Mesendoderm (in vitro differentiated cells): ENCODE measurements at regions not wholly inside any gene's neighbourhood (a gene's known extent, or its start where the extent isn't known, plus 50 kb on each side); places are given as distances from the start of the nearest gene placed in this dataset.
"Not testable (repeated sequence)": the region's sequence is repeated elsewhere in the genome, so short reads cannot be mapped to it uniquely, and the experiment has no call there.

Experiments
- DNase-seq: peaks from one replicate; pipeline ENCODE4 v3.0.0; 2013
- H2AK5ac ChIP-seq: 2 replicates; pipeline ENCODE4 v1.6.1; 2013; ENCODE audit warnings: low read length, inconsistent platforms
- H2BK120ac ChIP-seq: 2 replicates; pipeline ENCODE4 v1.6.1; 2013; ENCODE audit warnings: low read depth, mild to moderate bottlenecking, low read length, moderate library complexity, mixed read lengths
- H2BK15ac ChIP-seq: replicated peaks from 2 replicates; pipeline ENCODE4 v1.6.1; 2013; ENCODE audit warnings: low read depth, mild to moderate bottlenecking, moderate library complexity
- H2BK5ac ChIP-seq: 2 replicates; pipeline ENCODE4 v1.6.1; 2013; ENCODE audit warnings: low read length, inconsistent platforms
- H3K18ac ChIP-seq: 2 replicates; pipeline ENCODE4 v1.6.1; 2013; ENCODE audit warnings: mild to moderate bottlenecking, low read length, mixed read lengths
- H3K23ac ChIP-seq: one replicate; pipeline ENCODE4 v1.6.1; 2013; ENCODE audit warnings: low read length
- H3K27ac ChIP-seq: 2 replicates; pipeline ENCODE4 v1.5.1; 2013; ENCODE audit warnings: low read depth, mild to moderate bottlenecking, inconsistent platforms, low read length, moderate library complexity
- H3K27me3 ChIP-seq: 2 replicates; pipeline ENCODE4 v1.6.1; 2013; ENCODE audit warnings: low read length, control low read depth, mild to moderate bottlenecking, inconsistent platforms; ENCODE audit not compliant: insufficient read depth, poor library complexity
- H3K36me3 ChIP-seq: 2 replicates; pipeline ENCODE4 v1.6.1; 2013; ENCODE audit warnings: low read length, inconsistent platforms; ENCODE audit not compliant: control insufficient read depth, insufficient read depth
- H3K4ac ChIP-seq: one replicate; pipeline ENCODE4 v1.6.1; 2013; ENCODE audit warnings: low read depth, mild to moderate bottlenecking, low read length, moderate library complexity
- H3K4me1 ChIP-seq: 2 replicates; pipeline ENCODE4 v1.6.1; 2013; ENCODE audit warnings: low read depth, low read length, inconsistent platforms; ENCODE audit not compliant: control insufficient read depth
- H3K4me2 ChIP-seq: 2 replicates; pipeline ENCODE4 v1.6.1; 2013; ENCODE audit warnings: low read length
- H3K4me3 ChIP-seq: 2 replicates; pipeline ENCODE4 v1.5.1; 2013; ENCODE audit warnings: mild to moderate bottlenecking, low read length
- H3K56ac ChIP-seq: one replicate; pipeline ENCODE4 v1.6.1; 2013; ENCODE audit warnings: low read length
- H3K79me1 ChIP-seq: 2 replicates; pipeline ENCODE4 v1.6.1; 2013; ENCODE audit warnings: low read length, inconsistent platforms
- H3K79me2 ChIP-seq: 2 replicates; pipeline ENCODE4 v1.6.1; 2013; ENCODE audit warnings: mild to moderate bottlenecking, low read length; ENCODE audit not compliant: control insufficient read depth, insufficient read depth
- H3K9ac ChIP-seq: 2 replicates; pipeline ENCODE4 v1.6.1; 2013; ENCODE audit warnings: low read length, inconsistent platforms
- H4K5ac ChIP-seq: one replicate; pipeline ENCODE4 v1.6.1; 2013; ENCODE audit warnings: low read length
- H4K8ac ChIP-seq: one replicate; pipeline ENCODE4 v1.6.1; 2013; ENCODE audit warnings: low read depth, mild to moderate bottlenecking, control low read depth, low read length, moderate library complexity
- WGBS: extraction: QIAGEN DNeasy Blood & Tissue Kit; methylation state at CpG from one replicate; pipeline ENCODE4 v1.1.7; 2013; ENCODE audit warnings: low lambda C conversion rate, missing lambda C conversion rate; ENCODE audit not compliant: insufficient coverage; ENCODE audit errors: extremely low coverage; 5-methylcytosine and 5-hydroxymethylcytosine counted together

- not testable (repeated sequence) for H3K27me3 ChIP-seq, H2BK120ac ChIP-seq, H3K4ac ChIP-seq, H3K4me1 ChIP-seq, H4K5ac ChIP-seq, H2BK5ac ChIP-seq, H3K79me2 ChIP-seq, H3K9ac ChIP-seq, H3K27ac ChIP-seq, H3K23ac ChIP-seq, DNase-seq, H2BK15ac ChIP-seq, H2AK5ac ChIP-seq, H3K4me2 ChIP-seq, H3K79me1 ChIP-seq, H3K36me3 ChIP-seq, H4K8ac ChIP-seq, H3K56ac ChIP-seq, H3K4me3 ChIP-seq, H3K18ac ChIP-seq
- WGBS, result no CpG with 5 or more reads among the region's 16 CpGs
Measured at GRCh38 chr7:140271643-140271968, 94.8 kb upstream of the KDM7A start.

- H4K8ac ChIP-seq, result no peak overlapping the region
- no CpG with 5 or more reads among the region's 6 CpGs for WGBS
Measured at GRCh38 chr7:140269004-140269638, 92.3 kb upstream of the KDM7A start.

DNA sequence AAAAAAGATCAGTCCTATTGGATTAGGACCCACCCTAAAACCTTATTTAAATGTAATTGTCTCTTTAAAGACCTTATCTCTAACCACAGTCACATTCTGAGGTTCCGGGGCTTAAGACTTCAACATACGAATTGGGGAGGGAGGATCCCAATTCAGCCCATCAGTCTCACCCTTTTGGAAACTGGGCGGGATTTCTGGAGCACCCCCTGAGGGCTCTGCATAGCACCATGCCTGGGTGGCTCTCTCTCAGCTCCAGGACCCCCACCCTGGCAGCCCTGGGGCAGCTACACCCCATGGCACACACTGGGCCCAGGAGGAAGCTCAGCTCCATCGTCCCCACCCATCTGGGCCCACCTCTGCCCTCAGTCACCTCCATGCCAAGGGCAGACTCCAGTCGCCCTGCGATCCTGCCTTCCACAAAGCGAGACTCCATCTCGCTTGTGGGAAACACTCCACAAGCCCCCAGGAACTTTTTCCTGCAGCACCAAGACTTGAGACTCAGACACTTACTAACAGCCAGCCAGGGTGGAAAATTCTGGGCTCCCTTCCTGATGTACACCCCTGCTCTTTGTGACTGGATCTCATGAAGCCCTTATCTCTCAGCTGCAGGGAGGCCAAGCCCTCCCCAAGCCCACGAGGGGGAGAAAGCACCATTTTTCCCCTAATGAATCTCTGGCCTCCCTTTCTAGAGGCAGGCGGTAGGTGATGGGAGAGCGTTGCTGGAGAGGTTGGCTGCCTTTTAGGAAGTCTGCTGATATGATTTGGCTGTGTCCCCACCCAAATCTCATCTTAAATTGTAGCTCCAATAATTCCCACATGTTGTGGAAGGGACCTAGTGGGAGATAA lies 90.8 kb upstream of the KDM7A start:
- Histone ChIP-seq H2BK15ac (no peak overlapping the region), H3K4me2 (no peak overlapping the region), H2BK5ac (peak overlapping the region; percentile 55), H3K9ac (no peak overlapping the region), H3K79me1 (no peaks in the 10 kb centered on the region), H3K18ac (no peak overlapping the region), H3K4ac (no peak overlapping the region), H4K5ac (no peak overlapping the region), H3K23ac (no peak overlapping the region), H3K56ac (peak overlapping the region; percentile 25), H3K27ac (no peak overlapping the region), H3K79me2 (no peaks in the 10 kb centered on the region), H4K8ac (no peak overlapping the region), H2AK5ac (peak overlapping the region; percentile 78), H3K36me3 (no peaks in the 10 kb centered on the region), H3K4me1 (peaks cover 2% of the 10 kb centered on the region), H3K4me3 (no peak overlapping the region), H3K27me3 (no peaks in the 10 kb centered on the region), H2BK120ac (no peak overlapping the region)
- WGBS, result no CpG with 5 or more reads among the region's 11 CpGs
- no peak for DNase-seq

More at GRCh38 chr7:140269004-140269638, 92.3 kb upstream of the KDM7A start:
- H3K4ac ChIP-seq, result no peak overlapping the region
- H3K4me1 ChIP-seq, result peaks cover 2% of the 10 kb centered on the region
- H3K56ac ChIP-seq, result no peak overlapping the region
- no peaks in the 10 kb centered on the region for H3K36me3 ChIP-seq
- H3K4me2 ChIP-seq, result no peak overlapping the region
- H2AK5ac ChIP-seq, result no peak overlapping the region
- H2BK15ac ChIP-seq, result no peak overlapping the region
- no peak overlapping the region for H4K5ac ChIP-seq
- H3K18ac ChIP-seq, result no peak overlapping the region
- H2BK120ac ChIP-seq, result no peak overlapping the region
- H3K27me3 ChIP-seq, result no peaks in the 10 kb centered on the region
- H3K79me1 ChIP-seq, result no peaks in the 10 kb centered on the region
- DNase-seq, result no peak
- no peak overlapping the region for H3K23ac ChIP-seq
- no peaks in the 10 kb centered on the region for H3K79me2 ChIP-seq
- H3K27ac ChIP-seq, result no peak overlapping the region
- H2BK5ac ChIP-seq, result no peak overlapping the region
- no peak overlapping the region for H3K9ac ChIP-seq
- no peak overlapping the region for H3K4me3 ChIP-seq

DNA sequence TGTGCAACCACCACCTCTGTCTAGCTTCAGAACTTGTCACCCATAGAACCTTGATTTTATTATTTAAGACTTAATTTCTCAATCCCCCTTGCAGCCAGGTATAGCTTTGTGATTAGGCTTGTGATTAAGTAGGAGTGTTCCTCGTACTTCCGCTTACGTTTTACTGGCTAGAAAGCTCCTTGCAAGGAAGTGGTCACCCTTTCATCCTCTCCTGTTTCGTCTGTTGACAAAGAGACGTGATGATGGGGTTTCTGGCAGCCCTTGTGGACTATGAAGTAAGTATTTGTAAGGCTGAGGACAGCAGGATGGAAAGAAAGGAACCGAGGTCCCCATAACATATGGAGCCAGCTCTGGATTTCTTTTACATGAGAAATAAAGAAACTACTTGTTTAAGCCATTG lies 86.5 kb upstream of the KDM7A start:
- Histone ChIP-seq H3K4me3 (no peak overlapping the region), H3K9ac (no peak overlapping the region), H2AK5ac (no peak overlapping the region), H3K4me2 (no peak overlapping the region), H4K5ac (no peak overlapping the region), H3K36me3 (no peaks in the 10 kb centered on the region), H2BK120ac (no peak overlapping the region), H3K56ac (no peak overlapping the region), H3K27me3 (no peaks in the 10 kb centered on the region), H3K4me1 (peaks cover 2% of the 10 kb centered on the region), H3K23ac (no peak overlapping the region), H3K79me2 (no peaks in the 10 kb centered on the region), H2BK5ac (no peak overlapping the region), H3K4ac (no peak overlapping the region), H2BK15ac (no peak overlapping the region), H3K18ac (no peak overlapping the region), H4K8ac (no peak overlapping the region), H3K27ac (no peak overlapping the region), H3K79me1 (no peaks in the 10 kb centered on the region)
- WGBS, result no CpG with 5 or more reads among the region's 6 CpGs
- DNase-seq, result no peak

DNA sequence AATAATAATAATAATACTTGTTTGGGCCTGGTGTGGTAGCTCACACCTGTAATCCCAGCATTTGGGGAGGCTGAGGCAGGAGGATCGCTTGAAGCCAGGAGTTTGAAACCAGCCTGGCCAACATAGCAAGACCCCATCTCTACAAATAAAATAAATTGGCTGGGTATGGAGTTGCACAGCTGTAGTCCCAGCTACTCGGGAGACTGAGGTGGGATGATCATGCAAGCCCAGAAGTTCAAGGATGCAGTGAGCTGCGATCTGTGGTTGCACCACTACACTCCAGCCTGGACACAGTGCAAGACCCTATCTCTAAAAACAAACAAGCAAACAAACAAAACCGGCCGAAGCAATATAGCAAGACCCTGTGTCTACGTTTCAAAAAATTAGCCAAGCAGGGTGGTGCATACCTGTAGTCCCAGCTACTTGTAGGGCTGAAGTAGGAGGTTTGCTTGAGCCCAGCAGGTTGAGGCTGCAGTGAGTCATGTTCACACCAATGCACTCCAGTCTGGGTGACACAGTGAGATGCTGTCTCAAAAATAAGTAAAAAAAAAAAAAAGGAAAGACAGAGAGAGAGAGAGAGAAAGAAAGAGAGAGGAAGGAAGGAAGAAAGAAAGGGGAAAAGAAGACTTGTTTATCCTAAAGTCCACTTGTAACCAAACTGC lies 85.6 kb upstream of the KDM7A start:
- WGBS, result no CpG with 5 or more reads among the region's 6 CpGs
- H3K4me1 ChIP-seq, result no peaks in the 10 kb centered on the region
- H2BK120ac ChIP-seq, result no peak overlapping the region
- no peaks in the 10 kb centered on the region for H3K36me3 ChIP-seq
- H4K5ac ChIP-seq, result no peak overlapping the region
- no peaks in the 10 kb centered on the region for H3K79me2 ChIP-seq
- no peak overlapping the region for H4K8ac ChIP-seq
- H3K23ac ChIP-seq, result no peak overlapping the region
- no peak overlapping the region for H3K27ac ChIP-seq
- no peak overlapping the region for H2BK5ac ChIP-seq
- no peak overlapping the region for H3K4me2 ChIP-seq
- H2BK15ac ChIP-seq, result no peak overlapping the region
- no peak overlapping the region for H3K18ac ChIP-seq
- no peak overlapping the region for H2AK5ac ChIP-seq
- H3K9ac ChIP-seq, result no peak overlapping the region
- no peaks in the 10 kb centered on the region for H3K27me3 ChIP-seq
- H3K79me1 ChIP-seq, result no peaks in the 10 kb centered on the region
- no peak for DNase-seq
- H3K4ac ChIP-seq, result no peak overlapping the region
- H3K56ac ChIP-seq, result no peak overlapping the region
- H3K4me3 ChIP-seq, result no peak overlapping the region
